H9 (cell line): ENCODE measurements at regions not wholly inside any gene's neighbourhood (a gene's known extent, or its start where the extent isn't known, plus 50 kb on each side); places are given as distances from the start of the nearest gene placed in this dataset.
A peak's percentile ranks its signal among the peaks of the same experiment; 100 is the strongest.

Source experiments
- DNase-seq: peaks from one replicate; pipeline ENCODE4 v3.0.0-alpha.2; 2017
- H2AFZ ChIP-seq: one replicate; pipeline ENCODE4 v1.6.1; 2013; ENCODE audit warnings: mild to moderate bottlenecking, low read length, control low read depth, moderate library complexity
- H2AK5ac ChIP-seq: 2 replicates; pipeline ENCODE4 v1.6.1; 2013; ENCODE audit warnings: low read length, control low read depth, mixed read lengths; ENCODE audit not compliant: insufficient read length
- H2BK120ac ChIP-seq: one replicate; pipeline ENCODE4 v1.6.1; 2013; ENCODE audit warnings: low read depth, mild to moderate bottlenecking, low read length, control low read depth, inconsistent platforms; ENCODE audit not compliant: poor library complexity, severe bottlenecking
- H2BK12ac ChIP-seq: 2 replicates; pipeline ENCODE4 v1.6.1; 2013; ENCODE audit warnings: low read length, control low read depth, mixed read lengths, low read depth; ENCODE audit not compliant: insufficient read length
- H2BK15ac ChIP-seq: 2 replicates; pipeline ENCODE4 v1.6.1; 2013; ENCODE audit warnings: low read depth, low read length, control low read depth
- H2BK20ac ChIP-seq: one replicate; pipeline ENCODE4 v1.6.1; 2013; ENCODE audit warnings: low read depth, mild to moderate bottlenecking, low read length, control low read depth, inconsistent platforms; ENCODE audit not compliant: poor library complexity, severe bottlenecking
- H2BK5ac ChIP-seq: 2 replicates; pipeline ENCODE4 v1.6.1; 2013; ENCODE audit warnings: low read length, control low read depth, mixed read lengths; ENCODE audit not compliant: insufficient read length
- H3K14ac ChIP-seq: 2 replicates; pipeline ENCODE4 v1.6.1; 2013; ENCODE audit warnings: low read length, control low read depth; ENCODE audit not compliant: insufficient read depth
- H3K18ac ChIP-seq: 2 replicates; pipeline ENCODE4 v1.6.1; 2013; ENCODE audit warnings: low read depth, mild to moderate bottlenecking, mixed read lengths, low read length, control low read depth; ENCODE audit not compliant: insufficient read length
- H3K23ac ChIP-seq: 2 replicates; pipeline ENCODE4 v1.6.1; 2013; ENCODE audit warnings: low read length, control low read depth, mixed read lengths, low read depth; ENCODE audit not compliant: insufficient read length
- H3K23me2 ChIP-seq: 2 replicates; pipeline ENCODE4 v1.6.1; 2013; ENCODE audit warnings: low read depth, mild to moderate bottlenecking, mixed read lengths, low read length, control low read depth; ENCODE audit not compliant: insufficient read length, poor library complexity, severe bottlenecking
- H3K27ac ChIP-seq: 2 replicates; pipeline ENCODE4 v1.5.1; 2013; ENCODE audit warnings: low read length, control low read depth, mixed read lengths, low read depth; ENCODE audit not compliant: insufficient read length
- H3K27me3 ChIP-seq: 2 replicates; pipeline ENCODE4 v1.6.1; 2013; ENCODE audit warnings: low read length, control low read depth, inconsistent platforms; ENCODE audit not compliant: insufficient read depth
- H3K4ac ChIP-seq: 2 replicates; pipeline ENCODE4 v1.6.1; 2013; ENCODE audit warnings: low read depth, mild to moderate bottlenecking, control low read depth, inconsistent platforms, low read length, moderate library complexity
- H3K4me1 ChIP-seq: 2 replicates; pipeline ENCODE4 v1.6.1; 2013; ENCODE audit warnings: low read length, control low read depth, inconsistent platforms; ENCODE audit not compliant: insufficient read depth
- H3K4me2 ChIP-seq: 2 replicates; pipeline ENCODE4 v1.6.1; 2013; ENCODE audit warnings: low read length, control low read depth, mixed read lengths; ENCODE audit not compliant: insufficient read length, insufficient read depth
- H3K56ac ChIP-seq: 2 replicates; pipeline ENCODE4 v1.6.1; 2013; ENCODE audit warnings: low read depth, mild to moderate bottlenecking, mixed read lengths, low read length, control low read depth; ENCODE audit not compliant: insufficient read length
- H3K79me1 ChIP-seq: 2 replicates; pipeline ENCODE4 v1.6.1; 2013; ENCODE audit warnings: low read depth, mild to moderate bottlenecking, moderate library complexity, low read length, control low read depth, inconsistent platforms; ENCODE audit not compliant: insufficient read depth, poor library complexity, severe bottlenecking
- H3K79me2 ChIP-seq: 2 replicates; pipeline ENCODE4 v1.6.1; 2013; ENCODE audit warnings: low read length, control low read depth, inconsistent platforms; ENCODE audit not compliant: insufficient read depth
- H3K9ac ChIP-seq: 2 replicates; pipeline ENCODE4 v1.6.1; 2013; ENCODE audit warnings: low read length, control low read depth, mixed read lengths; ENCODE audit not compliant: insufficient read length; ENCODE audit errors: extremely low read depth
- H3K9me3 ChIP-seq: one replicate; pipeline ENCODE4 v1.6.1; 2013; ENCODE audit warnings: low read depth, low read length, inconsistent platforms; ENCODE audit not compliant: control insufficient read depth
- H3T11ph ChIP-seq: one replicate; pipeline ENCODE4 v1.6.1; 2013; ENCODE audit warnings: mild to moderate bottlenecking, low read length, control low read depth, inconsistent platforms
- H4K20me1 ChIP-seq: one replicate; pipeline ENCODE4 v1.6.1; 2013; ENCODE audit not compliant: control insufficient read depth, insufficient read length, insufficient read depth
- H4K5ac ChIP-seq: 2 replicates; pipeline ENCODE4 v1.6.1; 2013; ENCODE audit warnings: low read depth, mild to moderate bottlenecking, mixed read lengths, low read length, control low read depth; ENCODE audit not compliant: insufficient read length
- H4K8ac ChIP-seq: replicated peaks from 2 replicates; pipeline ENCODE4 v1.6.1; 2013; ENCODE audit warnings: low read length, control low read depth, mixed read lengths, low read depth; ENCODE audit not compliant: insufficient read length
- H4K91ac ChIP-seq: 2 replicates; pipeline ENCODE4 v1.6.1; 2013; ENCODE audit warnings: low read depth, mild to moderate bottlenecking, moderate library complexity, mixed read lengths, low read length, control low read depth; ENCODE audit not compliant: insufficient read length
- H3K27ac Mint-ChIP-seq, 3 experiments: 2 replicates in 2 of 3; 3 replicates in 1 of 3; pipeline ENCODE4 v1.8.0; 2020 to 2021; ENCODE audit warnings: mixed read lengths in 3 of 3, mild to moderate bottlenecking in 1 of 3, moderate library complexity in 1 of 3
- H3K27me3 Mint-ChIP-seq: 2 replicates; pipeline ENCODE4 v1.8.0; 2021; ENCODE audit warnings: low read depth, mild to moderate bottlenecking, moderate library complexity, mixed read lengths
- H3K36me3 Mint-ChIP-seq, 3 experiments: 2 replicates in 2 of 3; 3 replicates in 1 of 3; pipeline ENCODE4 v1.8.0; 2020 to 2021; ENCODE audit warnings: low read depth in 3 of 3, mixed read lengths in 3 of 3; ENCODE audit not compliant: insufficient read depth in 1 of 3
- H3K4me1 Mint-ChIP-seq, 2 experiments: 2 replicates each; pipeline ENCODE4 v1.8.0; 2020; ENCODE audit warnings: mixed read lengths in 2 of 2
- H3K4me3 Mint-ChIP-seq, 2 experiments: 2 replicates in 1 of 2; 3 replicates in 1 of 2; pipeline ENCODE4 v1.8.0; 2020 to 2021; ENCODE audit warnings: mild to moderate bottlenecking in 2 of 2, mixed read lengths in 2 of 2, moderate library complexity in 1 of 2
- H3K9me3 Mint-ChIP-seq, 2 experiments: 2 replicates in 1 of 2; 3 replicates in 1 of 2; pipeline ENCODE4 v1.8.0; 2020; ENCODE audit warnings: mild to moderate bottlenecking in 2 of 2, mixed read lengths in 2 of 2, moderate library complexity in 1 of 2
- CTCF ChIP-seq: fragments of 200-600 bp; sonication (generic); conservative IDR thresholded peaks from 3 replicates; pipeline ENCODE4 v1.8.0; 2021; ENCODE audit warnings: antibody characterized with exemption, mild to moderate bottlenecking
- WGBS: extraction: QIAGEN DNeasy Blood & Tissue Kit; methylation state at CpG from one replicate; pipeline ENCODE4 v1.1.7; 2013; ENCODE audit warnings: missing lambda C conversion rate, low lambda C conversion rate, mixed read lengths; ENCODE audit not compliant: insufficient read length; ENCODE audit errors: extremely low coverage; 5-methylcytosine and 5-hydroxymethylcytosine counted together

- WGBS = no CpG with 5 or more reads among the region's 7 CpGs
- H4K8ac ChIP-seq = no peak overlapping the region
- H3K4me1 Mint-ChIP-seq = peaks cover 9 to 13% of the 10 kb centered on the region in 2 experiments
- H3K79me1 ChIP-seq = no peaks in the 10 kb centered on the region
- H3K27ac ChIP-seq = no peak overlapping the region
- no peak overlapping the region for H3T11ph ChIP-seq
- H2BK12ac ChIP-seq = no peak overlapping the region
- H3K9ac ChIP-seq = no peak overlapping the region
- H3K27me3 ChIP-seq = no peaks in the 10 kb centered on the region
- H2AFZ ChIP-seq = no peak overlapping the region
- no peaks in the 10 kb centered on the region for H3K27me3 Mint-ChIP-seq
- H2BK5ac ChIP-seq = no peak overlapping the region
- H3K36me3 Mint-ChIP-seq = no peaks in the 10 kb centered on the region
- H2BK20ac ChIP-seq = no peak overlapping the region
- H3K4ac ChIP-seq = no peak overlapping the region
- no peak overlapping the region for H3K23ac ChIP-seq
- H2BK120ac ChIP-seq = no peak overlapping the region
- H3K9me3 ChIP-seq = no peaks in the 10 kb centered on the region
- H4K91ac ChIP-seq = no peak overlapping the region
- no peaks in the 10 kb centered on the region for H3K23me2 ChIP-seq
- H2BK15ac ChIP-seq = no peak overlapping the region
- no peaks in the 10 kb centered on the region for H4K20me1 ChIP-seq
- H3K56ac ChIP-seq = no peak overlapping the region
- no peak overlapping the region for H3K4me3 Mint-ChIP-seq
- peaks cover 0 to 3% of the 10 kb centered on the region in 2 experiments; a peak in 2 of 5 replicates for H3K9me3 Mint-ChIP-seq
- no peak overlapping the region; the same call in 1 of the 2 replicates for H3K14ac ChIP-seq
- TF ChIP-seq CTCF = no peak
- no peaks in the 10 kb centered on the region for H3K4me1 ChIP-seq
- no peaks in the 10 kb centered on the region for H3K79me2 ChIP-seq
- H4K5ac ChIP-seq = no peak overlapping the region
- peak overlapping the region; percentile 44 for H3K18ac ChIP-seq
- no peak overlapping the region for H3K4me2 ChIP-seq
- peak; percentile 72 for DNase-seq
- no peak overlapping the region; a peak in 1 of 7 replicates for H3K27ac Mint-ChIP-seq
- no peak overlapping the region for H2AK5ac ChIP-seq
Observed at GRCh38 chr6:21348504-21349195, 244.9 kb upstream of the SOX4 start.
